MM.1S (cell line): ENCODE measurements at regions not wholly inside any gene's neighbourhood (a gene's known extent, or its start where the extent isn't known, plus 50 kb on each side); places are given as distances from the start of the nearest gene placed in this dataset.

ENCODE experiments used
- DNase-seq: peaks from one replicate; pipeline ENCODE4 v3.0.0-alpha.2; 2015
- H2AFZ ChIP-seq: fragments of 300-600 bp; sonication (generic); 2 replicates; pipeline ENCODE4 v1.6.0; 2016; ENCODE audit warnings: antibody characterized with exemption, low read length
- H3F3A ChIP-seq: fragments of 300-600 bp; sonication (generic); 2 replicates; pipeline ENCODE4 v1.6.1; 2016; ENCODE audit warnings: mild to moderate bottlenecking, antibody characterized with exemption, low read length, moderate library complexity, mixed read lengths; ENCODE audit not compliant: insufficient read depth
- H3K27ac ChIP-seq: fragments of 300-600 bp; sonication (generic); 2 replicates; pipeline ENCODE4 v1.5.1; 2016; ENCODE audit warnings: mild to moderate bottlenecking, low read length
- H3K27me3 ChIP-seq: fragments of 300-600 bp; sonication (generic); replicated peaks from 2 replicates; pipeline ENCODE4 v1.6.0; 2016; ENCODE audit warnings: low read length; ENCODE audit not compliant: insufficient read depth
- H3K36me3 ChIP-seq: fragments of 300-600 bp; sonication (generic); replicated peaks from 2 replicates; pipeline ENCODE4 v1.6.1; 2016; ENCODE audit warnings: mild to moderate bottlenecking, low read length, mixed read lengths; ENCODE audit not compliant: insufficient read depth
- H3K4me1 ChIP-seq: fragments of 300-600 bp; sonication (generic); 2 replicates; pipeline ENCODE4 v1.6.1; 2016; ENCODE audit warnings: low read length, mixed read lengths
- H3K4me2 ChIP-seq: fragments of 300-600 bp; sonication (generic); 2 replicates; pipeline ENCODE4 v1.6.0; 2016; ENCODE audit warnings: low read depth, low read length
- H3K4me3 ChIP-seq: fragments of 300-600 bp; sonication (generic); 2 replicates; pipeline ENCODE4 v1.5.1; 2016; ENCODE audit warnings: low read length, mixed read lengths
- H3K79me2 ChIP-seq: fragments of 300-600 bp; sonication (generic); 2 replicates; pipeline ENCODE4 v1.6.1; 2016; ENCODE audit warnings: mixed run types, low read length, mixed read lengths
- H3K9ac ChIP-seq: fragments of 300-600 bp; sonication (generic); 2 replicates; pipeline ENCODE4 v1.6.1; 2016; ENCODE audit warnings: low read length, mixed read lengths
- H3K9me2 ChIP-seq: fragments of 300-600 bp; sonication (generic); replicated peaks from 2 replicates; pipeline ENCODE4 v1.6.1; 2016; ENCODE audit warnings: mild to moderate bottlenecking, low read length, mixed read lengths; ENCODE audit not compliant: insufficient read depth
- H3K9me3 ChIP-seq: fragments of 300-600 bp; sonication (generic); replicated peaks from 2 replicates; pipeline ENCODE4 v1.6.1; 2016; ENCODE audit warnings: mild to moderate bottlenecking, low read length, mixed read lengths; ENCODE audit not compliant: insufficient read depth
- H4K20me1 ChIP-seq: fragments of 300-600 bp; sonication (generic); 2 replicates; pipeline ENCODE4 v1.6.1; 2016; ENCODE audit warnings: mild to moderate bottlenecking, low read length, moderate library complexity, mixed read lengths; ENCODE audit not compliant: insufficient read depth
- EZH2 ChIP-seq: fragments of 300-600 bp; sonication (generic); optimal IDR thresholded peaks from 2 replicates; pipeline ENCODE3; 2017; ENCODE audit warnings: low read depth, mild to moderate bottlenecking, antibody characterized with exemption, low read length, mixed read lengths
- EZH2phosphoT487 ChIP-seq: fragments of 300-600 bp; sonication (generic); IDR thresholded peaks from 2 replicates; pipeline ENCODE4 v1.6.1; 2018; ENCODE audit warnings: antibody characterized with exemption, low read length
- TF ChIP-seq, protein P1 (sequence below): fragments of 300-600 bp; sonication (generic); IDR thresholded peaks from 2 replicates; pipeline ENCODE4 v1.5.1; 2016; ENCODE audit warnings: antibody characterized with exemption, low read length, mixed read lengths

DNA sequence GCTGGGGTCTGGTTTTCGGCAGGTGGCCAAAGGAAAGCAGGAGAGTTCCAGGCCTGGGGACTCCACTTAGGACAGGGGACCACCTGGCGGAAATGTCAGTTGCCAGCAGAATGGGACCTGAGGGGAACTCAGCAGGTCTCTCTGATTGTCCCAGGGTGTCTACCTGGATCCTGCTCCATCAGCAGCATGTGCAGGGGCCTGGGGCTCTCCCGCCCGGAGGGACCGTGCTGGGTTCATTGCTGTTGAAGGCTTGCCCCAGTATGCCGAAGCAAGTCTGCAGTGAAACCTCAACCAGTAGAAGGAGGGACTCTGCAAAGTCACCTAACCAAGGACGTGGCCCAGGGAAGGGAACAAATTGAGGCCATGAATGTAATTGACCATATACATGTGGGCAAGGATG is 506.5 kb upstream of the MKI67 start:
- Histone ChIP-seq H3K9me3 (no peaks in the 10 kb centered on the region), H4K20me1 (no peaks in the 10 kb centered on the region), H3K79me2 (no peaks in the 10 kb centered on the region), H3K4me2 (no peak overlapping the region), H3K9me2 (no peaks in the 10 kb centered on the region), H3K4me1 (0 out of 2 replicates have a peak, but pooled peaks cover 5% of the 10 kb centered on the region), H3K4me3 (no peak overlapping the region), H3K36me3 (no peaks in the 10 kb centered on the region), H3F3A (0 out of 2 replicates have a peak, but pooled peaks cover 4% of the 10 kb centered on the region), H3K27ac (no peak overlapping the region), H2AFZ (no peak overlapping the region), H3K9ac (no peak overlapping the region), H3K27me3 (no peaks in the 10 kb centered on the region)
- no peak for TF ChIP-seq EZH2phosphoT487
- TF ChIP-seq, protein P1, sequence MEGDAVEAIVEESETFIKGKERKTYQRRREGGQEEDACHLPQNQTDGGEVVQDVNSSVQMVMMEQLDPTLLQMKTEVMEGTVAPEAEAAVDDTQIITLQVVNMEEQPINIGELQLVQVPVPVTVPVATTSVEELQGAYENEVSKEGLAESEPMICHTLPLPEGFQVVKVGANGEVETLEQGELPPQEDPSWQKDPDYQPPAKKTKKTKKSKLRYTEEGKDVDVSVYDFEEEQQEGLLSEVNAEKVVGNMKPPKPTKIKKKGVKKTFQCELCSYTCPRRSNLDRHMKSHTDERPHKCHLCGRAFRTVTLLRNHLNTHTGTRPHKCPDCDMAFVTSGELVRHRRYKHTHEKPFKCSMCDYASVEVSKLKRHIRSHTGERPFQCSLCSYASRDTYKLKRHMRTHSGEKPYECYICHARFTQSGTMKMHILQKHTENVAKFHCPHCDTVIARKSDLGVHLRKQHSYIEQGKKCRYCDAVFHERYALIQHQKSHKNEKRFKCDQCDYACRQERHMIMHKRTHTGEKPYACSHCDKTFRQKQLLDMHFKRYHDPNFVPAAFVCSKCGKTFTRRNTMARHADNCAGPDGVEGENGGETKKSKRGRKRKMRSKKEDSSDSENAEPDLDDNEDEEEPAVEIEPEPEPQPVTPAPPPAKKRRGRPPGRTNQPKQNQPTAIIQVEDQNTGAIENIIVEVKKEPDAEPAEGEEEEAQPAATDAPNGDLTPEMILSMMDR, result no peak
- no peak for TF ChIP-seq EZH2
- DNase-seq, result no peak

DNA sequence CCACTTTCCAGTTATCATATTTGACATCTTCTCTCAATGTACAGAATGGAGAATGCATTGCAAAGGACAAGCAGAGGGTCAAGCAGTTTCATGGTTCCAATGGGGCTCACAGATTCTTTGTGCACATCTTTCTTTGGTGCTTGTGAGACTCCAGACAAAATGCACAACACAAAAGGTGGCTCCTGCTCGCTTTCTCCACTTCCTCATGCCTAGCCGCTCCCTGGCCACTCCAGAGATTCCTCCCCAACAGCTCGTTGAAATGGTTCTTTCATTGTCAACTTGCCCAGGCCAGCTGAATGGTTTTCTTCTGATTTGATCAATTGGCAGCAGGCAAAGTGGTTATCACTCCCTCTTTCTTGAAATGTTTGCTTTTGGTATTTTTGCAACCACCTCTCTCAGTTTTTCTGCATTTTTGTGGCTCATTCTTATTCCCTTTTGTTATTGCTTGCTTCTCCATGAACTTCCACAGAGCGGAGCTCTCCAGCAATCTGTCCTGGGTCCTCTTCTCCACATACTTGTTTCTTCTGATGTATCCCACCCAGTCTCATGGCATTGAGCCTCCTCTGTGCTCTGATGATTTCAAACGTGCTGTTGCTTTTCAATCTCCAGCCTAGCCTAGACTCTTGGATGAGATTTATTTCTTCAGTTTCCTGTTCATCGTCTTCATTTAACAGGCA is 507.8 kb upstream of the MKI67 start:
- H3K27me3 ChIP-seq, result no peaks in the 10 kb centered on the region
- no peaks in the 10 kb centered on the region for H3K36me3 ChIP-seq
- TF ChIP-seq EZH2 (no peak), EZH2phosphoT487 (no peak)
- TF ChIP-seq, protein P1, result no peak
- no peak overlapping the region for H3K9ac ChIP-seq
- no peaks in the 10 kb centered on the region for H4K20me1 ChIP-seq
- H2AFZ ChIP-seq, result no peak overlapping the region
- no peak overlapping the region for H3K27ac ChIP-seq
- no peaks in the 10 kb centered on the region for H3K9me3 ChIP-seq
- H3K4me2 ChIP-seq, result no peak overlapping the region
- H3F3A ChIP-seq, result 0 out of 2 replicates have a peak, but pooled peaks cover 4% of the 10 kb centered on the region
- H3K4me1 ChIP-seq, result 0 out of 2 replicates have a peak, but pooled peaks cover 5% of the 10 kb centered on the region
- H3K79me2 ChIP-seq, result no peaks in the 10 kb centered on the region
- H3K4me3 ChIP-seq, result no peak overlapping the region
- no peaks in the 10 kb centered on the region for H3K9me2 ChIP-seq
- DNase-seq, result no peak

DNA sequence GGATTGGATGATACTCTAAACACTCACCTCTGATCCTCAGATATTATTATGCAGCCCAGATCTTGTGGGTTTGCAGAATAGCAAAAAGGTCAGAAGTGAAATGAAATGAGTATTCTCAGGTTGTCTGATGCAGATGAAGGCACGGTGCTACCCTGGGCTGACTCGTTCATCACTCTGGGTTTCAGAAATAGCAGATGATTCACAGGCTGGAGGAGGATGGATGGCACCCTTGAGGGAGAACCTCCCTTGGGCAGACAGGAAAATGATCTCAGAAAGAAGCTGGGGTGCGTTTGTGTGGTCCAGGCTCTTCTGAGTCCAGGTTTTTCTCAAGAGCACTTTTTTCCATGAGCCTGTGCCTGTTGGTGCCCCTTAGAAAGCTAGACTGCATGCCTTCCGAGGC is 515.8 kb upstream of the MKI67 start:
- Histone ChIP-seq H3K9me2 (no peaks in the 10 kb centered on the region), H3K36me3 (no peaks in the 10 kb centered on the region)

More for the DNA sequence above, 515.8 kb upstream of the MKI67 start:
- H3K4me3 ChIP-seq, result no peak overlapping the region
- no peak overlapping the region for H2AFZ ChIP-seq
- H3K4me2 ChIP-seq, result no peak overlapping the region
- H3F3A ChIP-seq, result no peaks in the 10 kb centered on the region
- no peak for DNase-seq
- no peak overlapping the region for H3K27ac ChIP-seq
- TF ChIP-seq EZH2 (no peak), EZH2phosphoT487 (no peak)
- TF ChIP-seq, protein P1, result no peak
- H3K4me1 ChIP-seq, result no peaks in the 10 kb centered on the region
- H4K20me1 ChIP-seq, result no peaks in the 10 kb centered on the region
- no peaks in the 10 kb centered on the region for H3K9me3 ChIP-seq
- H3K9ac ChIP-seq, result no peak overlapping the region
- H3K79me2 ChIP-seq, result no peaks in the 10 kb centered on the region
- no peaks in the 10 kb centered on the region for H3K27me3 ChIP-seq
